HG02678 (cell line): ENCODE measurements at regions not wholly inside any gene's neighbourhood (a gene's known extent, or its start where the extent isn't known, plus 50 kb on each side); places are given as distances from the start of the nearest gene placed in this dataset.
"Not testable (repeated sequence)": the region's sequence is repeated elsewhere in the genome, so short reads cannot be mapped to it uniquely, and the experiment has no call there.

Experiments used
- ATAC-seq: cut with Tn5 transposase; IDR thresholded peaks from one replicate; pipeline ENCODE4 v1.9.1; 2021; ENCODE audit warnings: mild to moderate bottlenecking, moderate library complexity; ENCODE audit not compliant: unreplicated experiment

DNA sequence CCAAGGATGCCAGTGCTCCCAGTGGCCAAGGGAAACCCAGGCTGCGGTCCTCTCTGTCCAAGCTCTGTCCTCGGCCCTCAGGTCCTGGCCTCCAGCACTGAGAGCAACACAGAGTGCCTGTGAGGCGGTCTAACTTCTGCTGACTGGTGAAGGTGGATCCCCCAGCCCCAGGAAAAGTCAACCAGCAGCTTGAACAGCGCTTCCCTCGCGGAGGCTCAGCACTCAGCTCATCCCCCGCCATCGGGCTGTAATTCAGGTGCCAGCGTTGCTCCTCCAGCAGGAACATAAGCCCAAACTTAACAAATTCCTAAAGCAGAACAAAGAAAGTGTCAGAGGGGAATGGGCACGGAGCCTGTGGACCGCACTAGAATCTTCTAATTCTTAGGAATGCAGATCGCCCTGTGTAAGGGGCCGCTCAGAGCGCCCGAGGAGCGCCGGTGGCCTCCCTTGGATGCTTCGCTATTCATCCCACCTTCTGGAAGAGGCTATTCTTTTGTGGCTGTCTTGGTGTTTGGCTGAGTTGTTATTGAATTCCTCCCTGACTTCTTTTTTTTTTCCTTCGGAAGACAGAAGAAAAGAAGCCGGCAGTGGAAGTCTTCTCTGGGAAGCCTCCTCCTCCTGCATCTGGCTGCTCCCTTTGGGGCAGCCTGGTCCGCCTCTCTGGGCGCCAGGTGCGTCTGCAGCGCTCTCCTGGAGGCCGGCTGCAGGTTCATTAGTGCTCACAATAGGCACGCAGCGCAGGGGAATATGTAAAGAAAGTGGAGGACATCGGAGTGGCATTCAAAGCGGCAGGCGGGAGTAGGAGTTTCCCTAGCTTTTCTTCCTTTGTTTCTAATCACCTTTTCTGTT, 905.6 kb downstream of the TSN start:
- ATAC-seq, result no peak

- no peak for ATAC-seq
These were observed 908.2 kb downstream of the TSN start for GRCh38 chr2:122663620-122664019.

DNA sequence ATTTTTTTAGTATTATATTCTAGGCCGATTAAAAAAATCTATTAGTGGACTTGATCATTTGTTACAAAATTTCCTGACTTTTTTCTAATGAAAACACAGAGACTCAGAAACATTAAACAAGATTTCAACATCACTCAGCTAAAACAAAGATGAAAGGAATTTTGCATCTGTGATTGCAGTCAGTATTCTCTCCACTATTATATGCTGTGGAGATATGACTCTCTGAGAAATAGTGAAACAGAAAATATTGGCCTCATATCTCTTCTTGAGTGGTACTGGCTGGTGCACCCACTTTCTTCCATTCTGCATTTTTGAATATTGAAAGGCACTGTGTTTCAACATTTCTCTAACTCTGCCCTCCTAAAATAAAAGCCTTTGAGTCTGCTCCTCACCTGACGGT, 914.2 kb downstream of the TSN start:
- ATAC-seq, result no peak

GRCh38 chr2:122670897-122671296, 915.4 kb downstream of the TSN start:
- no peak for ATAC-seq

DNA sequence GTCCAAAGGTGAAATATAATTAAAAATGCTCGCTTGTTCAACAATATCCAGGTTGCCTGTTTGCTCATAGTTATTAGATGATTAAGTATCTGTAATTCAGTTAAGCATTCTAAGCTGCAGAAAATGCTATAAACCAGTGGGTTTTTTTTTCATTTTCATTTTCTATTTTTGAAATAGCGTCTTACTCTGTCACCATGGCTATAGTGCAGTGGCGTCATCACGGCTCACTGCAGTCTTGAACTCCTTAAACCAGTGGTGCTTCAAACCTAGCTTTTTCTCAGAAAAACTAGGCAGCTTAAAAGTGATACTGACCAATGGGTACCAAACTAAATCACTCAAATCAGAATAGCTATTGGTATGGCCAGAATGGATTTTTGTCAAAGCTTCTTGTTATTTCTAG, 925.2 kb downstream of the TSN start:
- no peak for ATAC-seq

DNA sequence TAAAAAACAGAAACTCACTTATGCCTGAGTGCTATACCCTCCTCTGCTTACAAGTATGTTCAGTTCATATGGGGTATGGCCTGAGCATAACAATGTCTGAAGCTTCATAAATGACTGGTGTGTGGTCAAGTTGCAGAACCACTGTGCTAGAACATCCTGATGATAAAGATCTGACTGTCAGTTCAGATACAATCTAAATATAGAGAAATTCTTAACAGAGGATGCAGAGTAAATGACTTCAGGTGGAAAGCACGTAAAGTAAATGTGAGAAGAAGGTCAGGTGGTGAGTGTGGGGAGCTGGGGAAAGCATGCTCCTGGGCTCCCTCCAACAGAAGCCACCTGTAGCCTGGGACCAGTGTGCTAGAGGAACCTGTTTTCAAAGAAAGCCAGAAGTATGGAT, 926.2 kb downstream of the TSN start:
- peak; percentile 84 for ATAC-seq

GRCh38 chr2:122682356-122682755, 926.9 kb downstream of the TSN start:
- ATAC-seq, result no peak

DNA sequence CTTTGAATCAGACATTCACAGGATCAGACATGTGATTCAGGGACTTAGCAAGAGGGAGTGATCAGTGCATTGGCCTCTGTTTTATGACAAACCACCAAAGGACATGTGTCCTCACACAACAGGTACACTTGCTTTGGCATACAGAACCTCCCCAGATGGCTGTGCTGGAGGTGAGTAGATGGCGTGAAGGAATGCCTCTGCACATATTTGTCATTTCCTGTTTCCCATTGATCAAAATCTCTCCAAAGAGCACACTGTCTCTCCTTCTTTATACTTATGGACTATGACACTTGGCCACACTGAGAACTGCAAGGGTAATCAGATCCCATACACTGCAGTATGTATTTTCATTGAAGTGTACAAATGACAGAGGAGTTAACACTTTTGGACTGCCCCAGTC, 927.6 kb downstream of the TSN start:
- no peak for ATAC-seq

- ATAC-seq, result no peak
These were observed 937.1 kb downstream of the TSN start for GRCh38 chr2:122692400-122693083.

DNA sequence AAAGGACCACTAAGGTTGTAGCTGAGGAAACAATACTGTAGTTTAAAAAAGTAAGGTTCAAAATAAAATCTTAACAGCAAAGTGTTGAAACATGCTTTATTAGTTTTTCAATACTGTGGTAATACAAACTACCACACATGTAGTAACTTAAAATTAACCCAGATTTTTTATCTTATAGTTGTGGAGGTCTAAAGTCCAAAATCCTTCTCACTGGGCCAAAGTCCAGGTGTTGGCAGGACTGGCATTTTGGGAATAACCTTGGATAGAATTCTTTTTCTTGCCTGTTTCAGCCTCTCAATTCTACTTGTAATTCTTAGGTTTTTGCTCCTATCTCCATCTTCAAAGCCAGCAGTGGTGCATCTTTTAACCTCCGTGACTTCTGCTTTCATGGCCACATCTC, 942.0 kb downstream of the TSN start:
- no peak for ATAC-seq

GRCh38 chr2:122703676-122704075, 948.2 kb downstream of the TSN start:
- no peak for ATAC-seq

- peak; percentile 59 for ATAC-seq
These were observed 948.7 kb downstream of the TSN start for GRCh38 chr2:122704109-122704563.

DNA sequence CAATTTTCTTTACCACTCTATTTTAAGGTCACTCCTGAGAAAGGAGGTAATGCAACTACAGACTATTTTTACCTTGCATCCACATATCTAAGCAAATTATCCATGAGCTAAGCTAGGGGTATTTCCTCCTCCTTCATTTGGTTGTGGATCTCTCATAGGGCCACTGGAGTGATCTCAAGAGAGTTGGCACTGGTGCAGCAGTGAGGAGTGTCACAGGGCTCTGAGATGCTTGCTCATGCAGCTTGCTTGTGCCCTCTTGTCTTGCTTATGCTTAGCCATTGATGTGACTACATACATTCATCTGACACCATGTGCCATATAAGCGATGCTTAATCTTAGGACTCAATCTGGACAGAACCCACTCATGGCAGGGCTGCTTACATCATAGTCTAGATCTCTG, 950.3 kb downstream of the TSN start:
- ATAC-seq, result no peak

GRCh38 chr2:122706757-122707223, 951.3 kb downstream of the TSN start:
- no peak for ATAC-seq

- ATAC-seq, result peak; percentile 69
These were observed 951.9 kb downstream of the TSN start for GRCh38 chr2:122707224-122707824.

GRCh38 chr2:122710049-122710448, 954.6 kb downstream of the TSN start:
- ATAC-seq, result no peak

DNA sequence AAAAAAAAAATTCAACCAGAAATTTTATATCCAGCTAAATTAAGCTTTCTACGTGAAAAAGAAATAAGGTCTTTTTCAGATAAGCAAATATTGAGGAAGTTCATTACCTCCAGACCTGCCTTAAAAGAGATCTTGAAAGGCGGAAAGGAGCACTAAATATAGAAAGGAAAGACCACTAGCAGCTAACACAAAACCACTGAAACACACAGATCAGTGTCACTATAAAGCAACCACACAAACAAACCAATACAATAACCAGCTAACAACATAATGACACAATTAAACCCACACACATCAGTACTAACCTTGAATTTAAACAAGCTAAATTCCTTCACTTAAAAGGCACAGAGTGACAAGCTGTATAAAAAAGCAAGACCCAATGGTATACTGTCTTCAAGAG, 958.3 kb downstream of the TSN start:
- ATAC-seq, result no peak

- not testable (repeated sequence) for ATAC-seq
These were observed 965.4 kb downstream of the TSN start for GRCh38 chr2:122720822-122721221.

GRCh38 chr2:122734766-122735424, 979.4 kb downstream of the TSN start:
- no peak for ATAC-seq

GRCh38 chr2:122736279-122736678, 980.8 kb downstream of the TSN start:
- no peak for ATAC-seq

GRCh38 chr2:122737429-122738077, 982.1 kb downstream of the TSN start:
- peak; percentile 79 for ATAC-seq
